ENCODE measurements at regions not wholly inside any gene's neighbourhood (a gene's known extent, or its start where the extent isn't known, plus 50 kb on each side); places are given as distances from the start of the nearest gene placed in this dataset.

GRCh38 chr9:27924502-27924901 is 351.2 kb upstream of the C9orf72 start:
- DNase-seq: peak; percentile 10 to 13

GRCh38 chr9:27925815-27926214 is 352.5 kb upstream of the C9orf72 start:
- no peak for DNase-seq

GRCh38 chr9:27929841-27930240 is 356.6 kb upstream of the C9orf72 start:
- no peak for DNase-seq

- DNase-seq: no peak
These were observed 360.1 kb upstream of the C9orf72 start for GRCh38 chr9:27933210-27934025.

- no peak for DNase-seq
These were observed 361.2 kb upstream of the C9orf72 start for GRCh38 chr9:27934471-27934870.

- DNase-seq: no peak
These were observed 365.9 kb upstream of the C9orf72 start for GRCh38 chr9:27939186-27939585.

GRCh38 chr9:27940535-27940934 is 367.3 kb upstream of the C9orf72 start:
- no peak for DNase-seq

GRCh38 chr9:27943501-27943900 is 370.2 kb upstream of the C9orf72 start:
- DNase-seq: no peak

- DNase-seq: no peak
These were observed 372.1 kb upstream of the C9orf72 start for GRCh38 chr9:27945386-27945785.

GRCh38 chr9:27950382-27950781 is 377.1 kb upstream of the C9orf72 start:
- no peak for DNase-seq

GRCh38 chr9:27954858-27955257 is 381.6 kb upstream of the C9orf72 start:
- DNase-seq: no peak

GRCh38 chr9:27963836-27964235 is 390.6 kb upstream of the C9orf72 start:
- DNase-seq: no peak

GRCh38 chr9:27967210-27967609 is 393.9 kb upstream of the C9orf72 start:
- DNase-seq: no peak

- no peak for DNase-seq
These were observed 404.6 kb upstream of the C9orf72 start for GRCh38 chr9:27977931-27978330.

- no peak for DNase-seq
These were observed 412.4 kb upstream of the C9orf72 start for GRCh38 chr9:27985714-27986113.

- DNase-seq: no peak
These were observed 417.2 kb upstream of the C9orf72 start for GRCh38 chr9:27990524-27990923.

- no peak for DNase-seq
These were observed 417.9 kb upstream of the C9orf72 start for GRCh38 chr9:27991221-27991620.

- DNase-seq: no peak
These were observed 427.8 kb upstream of the C9orf72 start for GRCh38 chr9:28001096-28001495.

- DNase-seq: no peak
These were observed 431.6 kb upstream of the C9orf72 start for GRCh38 chr9:28004900-28005299.

GRCh38 chr9:28005779-28006178 is 432.5 kb upstream of the C9orf72 start:
- DNase-seq: no peak

- DNase-seq: no peak
These were observed 434.0 kb upstream of the C9orf72 start for GRCh38 chr9:28007097-28007817.

- DNase-seq: no peak
These were observed 440.9 kb upstream of the C9orf72 start for GRCh38 chr9:28014212-28014611.

GRCh38 chr9:28024676-28025075 is 451.4 kb upstream of the C9orf72 start:
- no peak for DNase-seq

- no peak for DNase-seq
These were observed 451.9 kb upstream of the C9orf72 start for GRCh38 chr9:28025186-28025585.

Data from SW 1271 (cell line).